ENCODE measurements at regions not wholly inside any gene's neighbourhood (a gene's known extent, or its start where the extent isn't known, plus 50 kb on each side); places are given as distances from the start of the nearest gene placed in this dataset.
"Not testable (repeated sequence)": the region's sequence is repeated elsewhere in the genome, so short reads cannot be mapped to it uniquely, and the experiment has no call there.

DNA sequence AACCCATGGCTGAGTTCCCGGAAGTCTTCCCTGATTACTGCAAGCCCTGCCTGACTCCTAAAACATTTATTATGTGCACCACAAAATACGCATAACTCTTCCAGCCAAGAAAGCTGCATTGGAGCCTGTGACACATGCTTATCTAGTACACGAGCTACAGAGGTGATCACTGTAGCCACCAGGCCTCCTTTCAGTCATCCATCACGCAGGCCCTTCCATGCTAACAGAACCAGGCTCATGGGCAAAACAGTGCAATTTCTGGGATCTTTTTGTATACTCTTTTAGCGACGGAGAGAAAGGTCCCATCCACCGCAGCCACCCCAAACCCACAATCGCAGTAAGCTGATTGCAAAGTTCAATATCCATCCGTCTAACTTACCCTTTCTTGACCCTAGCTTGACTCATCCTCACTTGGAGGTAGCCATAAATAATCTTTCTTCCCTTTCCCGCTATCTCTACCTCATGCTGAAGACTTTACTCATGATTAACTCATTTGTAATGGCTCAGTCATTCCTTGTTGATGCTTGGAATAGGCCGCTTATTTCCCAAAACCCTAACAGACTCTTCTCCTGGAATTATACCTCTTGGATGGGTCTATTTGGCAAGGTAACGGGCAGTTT lies 1203.5 kb downstream of the TYW1 start:
- no peak for DNase-seq

DNA sequence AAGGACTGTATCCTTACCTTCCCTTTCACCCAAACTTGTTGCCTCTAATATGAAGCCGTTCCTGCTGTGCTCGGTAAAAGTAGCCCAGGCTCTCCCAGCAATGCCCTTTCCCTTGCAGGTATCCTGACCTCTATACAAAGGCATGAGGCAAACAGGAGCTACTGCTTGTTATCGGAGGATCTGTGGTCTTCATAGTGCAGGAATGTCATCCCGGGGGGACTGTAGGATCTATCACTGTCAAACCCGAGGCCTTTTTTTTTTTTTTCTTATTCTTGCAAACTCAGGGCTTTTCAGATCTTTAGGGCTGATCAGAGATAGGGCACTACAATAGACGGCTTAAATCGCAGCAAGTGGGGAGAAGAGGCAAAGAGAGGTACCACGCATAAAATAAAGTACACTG lies 1206.6 kb downstream of the TYW1 start:
- no peak for DNase-seq

DNA sequence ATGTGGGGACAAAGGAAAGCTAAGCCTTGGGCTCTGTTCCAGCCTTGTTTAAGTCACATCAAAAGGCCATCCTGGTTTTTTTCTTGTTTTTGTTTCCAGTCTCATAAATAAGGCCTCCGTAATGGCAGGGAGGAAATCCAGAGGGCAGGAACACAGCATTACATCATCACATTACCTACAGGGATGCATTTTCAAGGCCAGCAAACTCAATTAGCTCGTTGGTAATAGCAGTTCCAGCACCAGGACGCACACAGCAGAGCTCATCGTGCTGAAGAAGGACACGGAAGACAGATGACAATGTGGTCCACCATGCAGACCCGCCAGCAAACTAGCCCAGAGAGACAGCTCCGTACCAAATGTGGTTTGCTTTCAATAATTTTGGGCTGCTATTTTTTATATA lies 1209.2 kb downstream of the TYW1 start:
- DNase-seq: no peak

DNA sequence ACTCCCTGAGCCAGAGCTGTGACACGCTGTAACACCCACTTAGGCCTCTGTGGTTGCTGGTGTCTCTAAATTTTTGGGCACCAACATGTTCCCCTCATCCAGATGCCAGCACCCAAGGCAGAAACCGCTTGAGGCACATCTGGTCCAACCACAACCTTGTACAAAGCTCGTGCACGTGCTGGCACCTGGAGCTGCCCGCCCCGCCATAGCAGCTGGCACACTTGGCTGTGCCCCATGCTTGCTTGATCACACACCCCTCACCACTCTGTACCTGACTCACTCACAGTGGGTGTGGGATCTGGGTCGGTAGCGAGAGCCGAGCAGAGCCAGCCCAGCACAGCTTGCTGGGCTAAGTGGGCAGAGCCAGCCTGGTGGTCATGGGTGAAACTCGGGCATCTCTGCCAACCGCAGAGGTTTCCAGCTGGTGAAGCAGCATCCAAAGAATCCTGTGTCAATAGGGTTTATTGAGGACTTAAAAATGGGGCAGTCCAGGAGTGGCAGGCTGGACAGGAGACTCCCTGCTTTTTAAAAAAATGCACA lies 1210.4 kb downstream of the TYW1 start:
- DNase-seq: no peak

DNA sequence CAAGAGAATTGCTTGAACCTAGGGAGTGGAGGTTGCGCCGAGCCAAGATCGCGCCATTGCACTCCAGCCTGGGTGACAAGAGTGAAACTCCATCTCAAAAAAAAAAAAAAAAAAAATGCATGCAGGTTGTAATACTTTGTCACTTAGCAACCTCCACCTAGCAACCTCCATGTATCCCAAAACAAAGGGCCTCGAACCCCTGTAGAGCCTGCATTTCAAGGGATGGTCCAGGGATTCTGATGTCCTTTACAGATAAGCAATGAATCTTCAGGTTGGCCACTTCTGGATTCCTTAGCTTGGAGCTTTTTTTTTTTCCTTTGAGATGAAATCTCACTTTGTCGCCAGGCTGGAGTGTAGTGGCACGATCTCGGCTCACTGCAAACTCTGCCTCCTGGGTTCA lies 1211.0 kb downstream of the TYW1 start:
- DNase-seq: no peak

DNA sequence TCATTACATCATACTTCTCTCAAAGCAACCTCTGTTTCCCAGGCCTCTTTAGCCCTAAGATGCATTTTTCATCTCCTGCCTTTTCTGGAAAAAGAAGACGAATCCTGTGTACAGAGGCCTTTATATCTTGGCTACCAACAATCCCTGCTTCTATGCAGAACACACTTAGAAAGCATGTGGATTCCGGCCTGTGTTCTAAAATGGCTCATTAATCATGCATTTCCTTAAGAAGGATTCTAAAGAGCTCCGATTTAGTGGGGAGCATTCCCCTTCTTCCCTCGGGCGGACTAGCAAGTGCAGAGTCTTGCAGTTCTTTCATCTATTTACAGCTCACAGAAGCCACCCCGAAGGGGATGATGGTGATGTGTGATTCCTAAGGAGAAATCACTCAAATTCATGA lies 1212.9 kb downstream of the TYW1 start:
- no peak for DNase-seq

DNA sequence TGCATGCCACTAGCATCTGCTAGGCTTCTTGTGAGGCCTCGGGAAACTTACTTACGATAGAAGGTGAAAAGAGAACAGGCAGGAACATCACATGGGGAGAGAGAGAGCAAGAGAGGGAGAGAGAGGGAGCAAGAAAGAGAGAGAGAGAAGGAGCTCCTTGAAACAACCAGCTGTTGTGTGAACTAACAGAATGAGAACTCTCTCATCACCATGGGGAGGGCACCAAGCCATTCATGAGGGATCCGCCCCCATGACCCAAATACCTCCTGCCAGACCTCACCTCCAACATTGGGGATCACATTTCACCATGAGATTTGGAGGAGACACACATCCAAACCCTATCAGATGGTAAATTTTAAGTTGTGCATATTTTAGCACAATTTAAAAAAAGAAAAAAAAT lies 1217.2 kb downstream of the TYW1 start:
- DNase-seq: no peak

DNA sequence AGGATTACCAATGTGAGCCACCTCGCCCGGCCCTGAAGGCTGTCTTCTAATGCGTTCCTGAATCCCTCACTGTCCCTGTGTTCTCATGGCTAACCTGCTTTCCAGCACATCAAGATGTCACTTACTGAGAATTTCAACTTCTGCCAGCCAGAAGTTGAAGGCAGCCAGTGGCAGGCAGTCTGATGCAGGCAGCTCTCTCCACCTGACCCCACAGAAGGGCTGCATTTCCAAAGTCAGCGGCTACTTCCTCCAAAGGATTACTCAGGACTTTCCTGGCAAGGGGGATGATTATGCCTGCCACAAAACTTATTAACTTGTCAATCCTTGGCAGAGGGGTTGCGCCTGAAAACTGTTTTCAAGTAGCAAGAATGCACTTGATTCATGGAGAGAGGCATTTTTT lies 1219.4 kb downstream of the TYW1 start:
- no peak for DNase-seq

DNA sequence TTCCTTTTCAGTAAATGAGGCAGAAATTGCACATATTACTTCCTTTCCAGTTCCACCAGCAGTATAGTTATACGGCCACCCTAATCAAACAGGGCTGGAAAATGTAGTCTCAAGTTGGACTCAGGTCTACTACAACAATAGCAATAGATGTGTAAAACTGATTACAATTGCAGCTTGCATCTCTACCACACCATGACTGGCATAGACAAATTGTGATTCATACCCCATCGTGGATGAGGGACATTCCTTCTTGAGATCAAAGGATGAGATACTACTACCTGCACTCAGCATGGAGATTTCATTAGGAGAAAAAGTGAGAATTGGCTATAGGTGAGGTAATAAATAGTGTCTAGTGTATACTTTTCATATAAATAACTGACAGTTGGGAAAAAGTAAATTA lies 1220.8 kb downstream of the TYW1 start:
- no peak for DNase-seq

DNA sequence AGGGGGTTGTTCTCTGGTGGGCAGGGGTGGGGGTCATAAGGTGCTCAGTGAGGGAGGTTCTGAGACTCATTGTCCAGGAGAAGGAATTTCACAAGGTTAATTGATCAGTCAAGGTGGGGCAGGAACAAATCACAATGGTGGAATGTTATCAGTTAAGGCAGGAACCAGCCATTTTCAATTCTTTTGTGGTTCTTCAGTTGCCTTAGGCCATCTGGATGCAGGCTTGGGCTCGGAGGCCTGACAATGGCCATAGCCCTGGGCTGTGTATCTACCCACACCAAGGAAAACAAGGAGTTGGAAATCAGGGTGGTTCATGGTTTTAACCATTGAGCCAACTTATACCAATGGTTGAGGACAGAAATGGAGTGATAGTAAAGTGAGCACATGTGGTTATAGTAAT lies 1221.8 kb downstream of the TYW1 start:
- no peak for DNase-seq

DNA sequence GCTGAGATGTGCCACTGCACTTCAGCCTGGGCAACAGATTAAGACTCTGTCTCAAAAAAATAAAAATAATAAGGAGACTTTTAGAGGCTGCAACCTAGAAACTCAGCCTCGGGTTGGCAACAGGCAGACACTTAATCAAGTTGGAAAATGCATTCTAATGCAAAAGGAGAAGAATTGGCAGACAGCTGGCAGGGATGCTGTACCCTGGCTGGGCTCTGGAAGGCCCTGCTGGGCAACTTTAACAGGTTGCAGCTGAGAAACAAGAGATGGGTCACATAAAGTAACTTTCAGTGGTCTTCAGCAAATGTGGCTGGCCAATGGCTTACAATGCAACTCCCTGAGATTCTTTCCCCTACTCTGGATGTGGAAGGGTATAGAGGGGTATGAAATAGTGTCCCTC lies 1225.7 kb downstream of the TYW1 start:
- no peak for DNase-seq

DNA sequence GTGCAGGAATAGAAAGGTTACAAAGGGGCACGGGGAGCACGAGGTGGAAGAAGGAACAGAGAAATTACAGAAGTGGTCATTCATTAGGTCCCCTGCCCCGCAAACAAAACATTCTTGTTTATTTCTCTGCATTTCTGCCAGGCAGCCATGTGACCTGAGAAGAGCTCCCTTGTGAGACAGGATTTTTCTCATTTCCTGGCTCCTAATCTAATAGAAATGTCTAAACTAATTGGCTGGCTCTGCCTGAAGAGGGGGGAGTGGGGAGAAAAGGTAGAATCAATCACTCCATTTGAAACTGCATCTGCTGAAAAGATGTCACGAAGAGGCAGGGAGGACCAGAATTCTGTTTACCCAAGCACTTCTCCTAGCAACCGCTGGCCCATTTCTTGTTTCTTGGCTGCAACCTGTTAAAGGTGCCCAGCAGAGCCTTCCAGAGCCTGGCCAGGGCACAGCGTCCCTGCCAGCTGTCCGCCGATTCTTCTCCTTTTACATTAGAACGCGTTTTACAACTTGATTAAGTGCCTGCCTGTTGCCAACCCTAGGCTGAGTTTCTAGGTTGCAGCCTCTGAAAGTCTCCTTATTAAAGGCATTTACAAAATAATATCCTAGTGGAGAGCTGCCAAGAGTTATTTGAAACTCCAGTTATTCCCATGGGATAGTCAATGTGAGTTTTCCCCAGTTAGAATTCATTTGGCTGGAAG lies 1227.6 kb downstream of the TYW1 start:
- DNase-seq: no peak

DNA sequence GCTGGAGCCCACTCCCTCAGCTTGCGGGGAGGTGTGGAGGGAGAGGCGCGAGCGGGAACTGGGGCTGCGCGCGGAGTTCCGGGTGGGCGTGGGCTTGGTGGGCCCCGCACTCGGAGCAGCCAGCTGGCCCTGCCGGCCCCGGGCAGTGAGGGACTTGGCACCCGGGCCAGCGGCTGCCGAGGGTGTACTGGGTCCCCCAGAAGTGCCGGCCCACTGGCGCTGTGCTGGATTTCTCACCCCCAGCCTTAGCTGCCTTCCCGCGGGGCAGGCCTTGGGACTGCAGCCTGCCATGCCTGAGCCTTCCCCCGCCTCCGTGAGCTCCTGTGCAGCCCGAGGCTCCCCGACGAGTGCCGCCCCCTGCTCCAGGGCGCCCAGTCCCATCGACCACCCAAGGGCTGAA lies 1234.4 kb downstream of the TYW1 start:
- not testable (repeated sequence) for DNase-seq

DNA sequence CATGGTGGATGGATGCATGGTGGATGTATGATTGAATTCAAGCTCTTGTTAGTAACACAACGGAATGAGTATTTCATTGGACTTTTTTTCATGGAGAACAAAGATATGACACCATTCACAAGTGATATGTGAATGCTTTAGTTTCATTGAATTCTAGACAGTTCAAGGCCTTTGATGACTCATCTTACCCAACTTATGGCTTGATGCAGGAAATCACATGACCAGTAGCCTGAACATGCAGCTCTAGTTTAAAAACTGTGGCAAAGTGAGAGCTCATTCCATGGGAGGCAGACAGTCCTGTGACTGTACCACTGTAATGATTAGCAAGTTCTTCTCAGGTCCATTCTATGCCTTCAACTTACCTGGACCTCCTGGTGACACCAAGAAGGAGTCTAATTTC lies 1239.3 kb downstream of the TYW1 start:
- DNase-seq: no peak

DNA sequence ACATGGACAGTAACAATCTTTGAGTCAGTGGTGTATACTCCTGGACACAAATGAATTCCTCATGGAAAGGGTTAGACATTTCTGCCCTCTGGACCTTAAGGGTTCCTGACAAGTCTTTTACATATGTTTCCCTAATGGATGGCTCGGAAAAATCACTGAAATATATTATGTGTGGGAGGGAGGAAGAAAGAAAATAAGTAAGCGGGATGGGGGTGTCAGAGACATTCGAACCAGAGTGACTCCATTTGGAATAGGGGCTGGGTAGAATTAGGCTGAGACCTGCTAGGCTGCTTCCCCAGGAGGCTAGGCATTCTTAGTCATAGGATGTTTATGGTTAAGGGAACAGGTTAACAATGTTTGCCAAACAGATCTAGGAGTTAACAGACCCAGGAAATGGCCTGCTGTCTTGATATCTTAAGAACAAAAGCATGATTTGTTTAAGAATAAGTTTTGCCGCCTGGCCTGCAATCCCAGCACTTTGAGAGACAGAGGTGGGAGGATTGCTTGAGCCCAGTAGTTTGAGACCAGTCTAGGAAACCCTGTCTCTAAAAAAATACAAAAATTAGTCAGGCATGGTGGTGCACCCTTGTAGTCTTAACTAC lies 1241.7 kb downstream of the TYW1 start:
- no peak for DNase-seq

DNA sequence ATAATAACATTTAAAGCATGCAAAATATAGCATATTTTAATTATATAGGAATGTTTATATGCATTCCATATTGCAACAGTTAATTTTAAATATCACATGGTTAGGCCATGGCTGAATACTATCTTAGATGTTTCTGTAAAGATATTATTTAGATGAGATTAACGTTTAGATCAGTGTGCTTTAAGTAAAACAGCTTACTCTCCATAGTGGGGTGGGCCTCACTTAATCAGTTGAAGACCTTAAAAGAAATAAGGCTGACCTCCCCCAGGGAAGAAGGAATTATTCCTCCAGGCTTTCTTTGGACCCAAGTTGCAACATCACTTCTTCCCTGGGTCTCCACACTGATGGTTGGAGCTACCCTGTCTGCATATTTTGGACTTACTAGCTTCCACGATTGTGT lies 1246.5 kb downstream of the TYW1 start:
- DNase-seq: no peak

DNA sequence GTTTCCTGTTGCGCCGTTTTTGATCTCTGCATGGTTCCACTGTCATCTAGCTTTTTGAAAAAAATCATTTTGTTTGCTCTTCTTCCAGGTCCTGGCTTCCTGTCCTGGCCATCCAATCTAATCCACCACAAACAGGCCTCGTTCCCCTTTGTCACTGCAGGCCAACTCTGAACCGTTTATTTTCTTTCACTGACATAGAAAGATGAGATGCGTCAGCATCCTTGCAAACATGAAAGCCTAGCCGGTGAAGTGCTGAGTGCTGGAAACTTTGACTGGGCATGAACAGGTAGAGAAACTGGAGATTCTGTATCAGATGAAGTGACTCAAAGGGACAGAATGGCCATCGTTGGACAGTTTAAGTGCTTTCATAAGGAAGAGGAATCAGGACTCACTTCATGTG lies 1247.8 kb downstream of the TYW1 start:
- DNase-seq: no peak

DNA sequence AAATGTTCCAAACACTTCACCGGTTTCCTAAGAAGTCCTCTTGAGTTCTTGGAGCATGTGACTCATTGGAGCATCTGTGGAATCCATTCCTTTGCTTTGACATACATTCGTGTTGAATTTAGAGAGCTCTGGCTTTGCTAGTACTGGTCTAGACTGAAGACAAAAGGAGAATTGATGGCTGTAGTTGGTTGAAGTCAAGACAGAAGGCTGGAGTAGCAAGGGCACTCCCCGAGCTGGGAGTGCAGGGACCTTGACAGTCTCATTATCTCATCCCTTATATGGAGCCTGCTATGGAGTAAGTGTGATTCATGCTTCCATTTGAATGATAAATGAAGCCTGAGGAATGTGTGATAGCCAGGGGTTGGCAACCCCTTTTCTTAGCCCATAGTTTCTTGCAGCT lies 1249.1 kb downstream of the TYW1 start:
- no peak for DNase-seq

DNA sequence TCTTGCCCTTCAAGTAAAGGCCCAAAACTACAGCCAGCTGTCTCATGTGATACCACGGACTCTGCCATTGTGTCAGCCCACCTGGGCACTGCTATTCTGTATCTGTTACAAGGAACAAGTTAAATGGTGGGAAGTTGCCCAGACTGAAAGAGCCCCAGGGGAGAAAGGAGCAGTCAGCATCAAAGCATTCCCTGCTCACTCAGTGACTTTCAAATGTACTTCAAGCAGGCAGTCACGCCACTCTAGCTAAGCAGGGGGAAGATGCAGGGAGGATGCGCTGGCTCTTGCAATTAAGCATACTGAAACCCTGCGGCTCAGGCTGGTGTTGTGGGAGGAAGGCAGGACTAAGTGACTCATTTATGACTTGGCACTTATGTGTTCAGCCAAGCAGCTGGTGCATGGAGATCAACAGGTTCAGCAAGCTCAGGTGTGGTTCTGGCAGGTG lies 1249.6 kb downstream of the TYW1 start:
- no peak for DNase-seq

DNA sequence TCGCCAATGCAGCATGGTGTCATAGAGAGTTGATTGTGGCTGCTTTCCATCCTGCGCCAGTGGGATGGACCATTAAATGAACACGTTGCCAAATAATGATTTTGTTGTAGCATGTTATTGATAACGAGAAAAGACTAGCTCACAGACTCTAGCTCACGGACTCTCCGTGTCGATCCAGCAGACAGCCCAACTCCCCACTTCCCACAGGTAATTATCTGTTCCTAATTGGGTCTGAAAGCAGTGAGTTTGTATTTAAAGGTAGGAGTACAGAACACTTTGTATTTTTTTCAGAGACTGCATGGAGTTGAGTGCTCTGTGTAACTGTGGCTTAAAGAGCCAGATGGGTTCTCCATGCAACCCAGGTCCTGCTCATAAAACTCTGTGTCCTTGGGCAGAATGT lies 1250.5 kb downstream of the TYW1 start:
- no peak for DNase-seq

DNA sequence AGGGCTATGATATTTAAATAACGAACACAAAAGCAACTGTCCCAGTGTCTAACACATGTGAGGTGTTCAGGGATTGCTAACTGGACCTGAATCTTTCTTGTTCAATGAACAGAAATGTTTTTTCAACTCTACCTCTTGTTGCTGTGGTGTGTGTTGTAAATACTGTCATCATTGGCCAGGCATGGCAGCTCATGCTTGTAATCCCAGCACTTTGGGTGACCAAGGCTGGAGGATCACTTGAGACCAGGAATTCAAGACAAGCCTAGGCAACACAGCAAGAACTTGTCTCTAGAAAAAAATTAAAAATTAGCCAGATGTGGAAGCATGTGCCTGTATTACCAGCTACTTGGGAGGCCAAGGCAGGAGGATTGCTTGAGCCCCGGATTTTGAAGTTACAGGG lies 1250.9 kb downstream of the TYW1 start:
- no peak for DNase-seq

DNA sequence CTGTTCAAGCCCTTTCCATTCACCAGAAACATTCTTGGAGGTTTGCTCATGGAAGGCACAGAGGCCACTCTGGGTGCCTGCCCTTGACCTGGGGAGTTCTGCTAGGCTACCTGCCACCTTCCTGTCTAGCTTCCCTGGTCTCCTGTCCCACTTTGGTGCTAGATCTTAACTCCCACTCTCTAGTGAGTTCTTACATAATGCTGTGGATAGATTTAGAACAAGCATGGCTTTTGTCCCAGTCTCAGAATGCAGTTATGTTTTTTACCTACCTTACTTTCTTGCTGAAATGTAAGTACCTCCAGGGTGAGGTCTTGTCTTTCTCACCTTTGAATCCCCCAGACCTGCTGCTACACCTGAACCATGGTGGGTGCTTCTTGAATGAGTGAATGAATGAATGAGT lies 1252.3 kb downstream of the TYW1 start:
- no peak for DNase-seq

DNA sequence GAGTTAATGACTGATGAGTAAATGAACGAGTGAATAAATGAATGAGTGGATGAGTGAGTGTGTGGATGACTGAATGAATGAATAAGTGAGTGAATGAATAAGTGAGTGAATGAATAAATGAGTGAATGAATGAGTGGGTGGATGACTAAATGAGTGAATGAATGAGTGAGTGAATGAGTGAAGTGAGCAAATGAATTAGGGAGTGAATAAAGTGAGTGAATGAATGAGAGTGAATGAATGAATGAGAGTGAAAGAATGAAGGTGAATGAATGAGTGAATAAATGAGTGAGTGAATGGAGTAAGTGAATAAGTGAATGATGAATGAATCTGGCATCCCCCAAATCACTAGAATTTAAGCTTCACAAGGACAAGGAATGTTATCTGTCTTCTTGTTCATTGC lies 1253.0 kb downstream of the TYW1 start:
- no peak for DNase-seq

DNA sequence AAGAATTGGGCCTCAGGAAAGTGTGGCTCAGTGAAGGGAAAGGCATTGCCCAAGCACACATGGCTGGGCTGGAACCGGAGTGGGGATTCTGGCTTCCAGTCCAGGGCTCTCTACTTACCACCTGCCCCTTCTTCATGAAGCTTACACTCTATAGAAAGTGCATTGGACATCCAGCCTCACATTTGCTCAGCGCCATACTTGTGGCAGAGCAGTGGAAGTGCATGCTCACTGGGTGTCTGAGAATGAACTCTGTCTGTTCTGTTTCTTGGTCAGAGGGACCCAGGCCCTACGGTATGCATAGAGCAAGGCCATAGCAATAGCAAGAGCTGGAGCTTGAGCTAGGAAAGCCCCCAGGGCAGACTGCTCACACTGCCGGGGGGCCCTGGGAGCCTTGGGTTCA lies 1253.5 kb downstream of the TYW1 start:
- DNase-seq: no peak
